Adipocyte (in vitro differentiated cells): ENCODE measurements at regions not wholly inside any gene's neighbourhood (a gene's known extent, or its start where the extent isn't known, plus 50 kb on each side); places are given as distances from the start of the nearest gene placed in this dataset.

Experiments used
- DNase-seq: peaks from one replicate; pipeline ENCODE4 v3.0.0-alpha.2; 2015; ENCODE audit warnings: low read depth
- H3K27me3 ChIP-seq: replicated peaks from 2 replicates; pipeline ENCODE4 v1.7.0; 2013; ENCODE audit warnings: mild to moderate bottlenecking, low read length, moderate library complexity; ENCODE audit not compliant: control insufficient read depth, insufficient read depth
- H3K36me3 ChIP-seq: 2 replicates; pipeline ENCODE4 v1.7.0; 2013; ENCODE audit warnings: low read length, mild to moderate bottlenecking, moderate library complexity; ENCODE audit not compliant: control insufficient read depth, insufficient read depth, severe bottlenecking
- H3K4me1 ChIP-seq: 2 replicates; pipeline ENCODE4 v1.7.0; 2013; ENCODE audit warnings: mild to moderate bottlenecking, low read length, moderate library complexity; ENCODE audit not compliant: control insufficient read depth, insufficient read depth
- H3K4me3 ChIP-seq: 2 replicates; pipeline ENCODE4 v1.7.0; 2013; ENCODE audit warnings: mild to moderate bottlenecking, low read length, moderate library complexity
- H3K9ac ChIP-seq: 2 replicates; pipeline ENCODE4 v1.7.0; 2013; ENCODE audit warnings: mild to moderate bottlenecking, low read length, moderate library complexity
- H3K9me3 ChIP-seq: 2 replicates; pipeline ENCODE4 v1.7.0; 2013; ENCODE audit warnings: mild to moderate bottlenecking, low read length, moderate library complexity; ENCODE audit not compliant: control insufficient read depth

GRCh38 chr11:115684699-115685098 lies 180.5 kb upstream of the CADM1 start:
- no peaks in the 10 kb centered on the region for H3K9me3 ChIP-seq
- H3K36me3 ChIP-seq, result no peaks in the 10 kb centered on the region
- no peak overlapping the region for H3K4me3 ChIP-seq
- H3K9ac ChIP-seq, result no peak overlapping the region
- no peak for DNase-seq
- peaks cover 11% of the 10 kb centered on the region for H3K27me3 ChIP-seq
- H3K4me1 ChIP-seq, result no peaks in the 10 kb centered on the region

- Histone ChIP-seq H3K4me1 (no peaks in the 10 kb centered on the region), H3K9me3 (no peaks in the 10 kb centered on the region), H3K36me3 (no peaks in the 10 kb centered on the region)
Measured at GRCh38 chr11:115684135-115684534, 179.9 kb upstream of the CADM1 start.

GRCh38 chr11:115682888-115683287 lies 178.7 kb upstream of the CADM1 start:
- no peak overlapping the region for H3K4me3 ChIP-seq
- H3K9me3 ChIP-seq, result no peaks in the 10 kb centered on the region
- H3K27me3 ChIP-seq, result peaks cover 14% of the 10 kb centered on the region
- peaks cover 1% of the 10 kb centered on the region for H3K4me1 ChIP-seq
- H3K36me3 ChIP-seq, result no peaks in the 10 kb centered on the region
- DNase-seq, result no peak
- no peak overlapping the region for H3K9ac ChIP-seq

More at GRCh38 chr11:115684135-115684534, 179.9 kb upstream of the CADM1 start:
- Histone ChIP-seq H3K27me3 (peaks cover 11% of the 10 kb centered on the region), H3K4me3 (no peak overlapping the region), H3K9ac (no peak overlapping the region)
- no peak for DNase-seq

- no peaks in the 10 kb centered on the region for H3K9me3 ChIP-seq
- no peaks in the 10 kb centered on the region for H3K36me3 ChIP-seq
- no peak for DNase-seq
Measured at GRCh38 chr11:115682101-115682500, 177.9 kb upstream of the CADM1 start.

GRCh38 chr11:115679945-115680344 lies 175.7 kb upstream of the CADM1 start:
- Histone ChIP-seq H3K4me1 (peaks cover 6% of the 10 kb centered on the region), H3K27me3 (peaks cover 7% of the 10 kb centered on the region), H3K9me3 (no peaks in the 10 kb centered on the region), H3K9ac (no peak overlapping the region), H3K36me3 (no peaks in the 10 kb centered on the region), H3K4me3 (no peak overlapping the region)
- DNase-seq, result no peak

More at GRCh38 chr11:115682101-115682500, 177.9 kb upstream of the CADM1 start:
- Histone ChIP-seq H3K4me1 (peaks cover 6% of the 10 kb centered on the region), H3K4me3 (no peak overlapping the region), H3K9ac (no peak overlapping the region), H3K27me3 (peaks cover 7% of the 10 kb centered on the region)

- H3K9ac ChIP-seq, result no peak overlapping the region
- H3K27me3 ChIP-seq, result peaks cover 7% of the 10 kb centered on the region
- H3K4me1 ChIP-seq, result peaks cover 6% of the 10 kb centered on the region
- DNase-seq, result no peak
- H3K9me3 ChIP-seq, result no peaks in the 10 kb centered on the region
- H3K4me3 ChIP-seq, result no peak overlapping the region
- H3K36me3 ChIP-seq, result no peaks in the 10 kb centered on the region
Measured at GRCh38 chr11:115678942-115679341, 174.7 kb upstream of the CADM1 start.

- DNase-seq, result no peak
- Histone ChIP-seq H3K9me3 (no peaks in the 10 kb centered on the region), H3K36me3 (no peaks in the 10 kb centered on the region), H3K27me3 (peaks cover 7% of the 10 kb centered on the region), H3K4me1 (peaks cover 15% of the 10 kb centered on the region), H3K4me3 (no peak overlapping the region), H3K9ac (no peak overlapping the region)
Measured at GRCh38 chr11:115677190-115677589, 173.0 kb upstream of the CADM1 start.

- H3K4me1 ChIP-seq, result peaks cover 15% of the 10 kb centered on the region
- no peaks in the 10 kb centered on the region for H3K36me3 ChIP-seq
- H3K9me3 ChIP-seq, result no peaks in the 10 kb centered on the region
- H3K27me3 ChIP-seq, result peaks cover 7% of the 10 kb centered on the region
- H3K9ac ChIP-seq, result no peak overlapping the region
- DNase-seq, result peak; percentile 57
- no peak overlapping the region for H3K4me3 ChIP-seq
Measured at GRCh38 chr11:115676768-115677167, 172.6 kb upstream of the CADM1 start.

GRCh38 chr11:115676206-115676605 lies 172.0 kb upstream of the CADM1 start:
- Histone ChIP-seq H3K9me3 (no peaks in the 10 kb centered on the region), H3K9ac (no peak overlapping the region), H3K36me3 (no peaks in the 10 kb centered on the region), H3K27me3 (peaks cover 7% of the 10 kb centered on the region), H3K4me3 (no peak overlapping the region), H3K4me1 (peaks cover 15% of the 10 kb centered on the region)
- DNase-seq, result no peak

- Histone ChIP-seq H3K4me3 (no peak overlapping the region), H3K27me3 (peaks cover 11% of the 10 kb centered on the region), H3K9me3 (no peaks in the 10 kb centered on the region), H3K4me1 (peaks cover 15% of the 10 kb centered on the region), H3K36me3 (no peaks in the 10 kb centered on the region), H3K9ac (no peak overlapping the region)
- DNase-seq, result no peak
Measured at GRCh38 chr11:115674937-115675544, 170.8 kb upstream of the CADM1 start.

- H3K27me3 ChIP-seq, result peaks cover 12% of the 10 kb centered on the region
- no peak for DNase-seq
- H3K36me3 ChIP-seq, result no peaks in the 10 kb centered on the region
- peaks cover 15% of the 10 kb centered on the region for H3K4me1 ChIP-seq
- no peak overlapping the region for H3K4me3 ChIP-seq
- no peak overlapping the region for H3K9ac ChIP-seq
- no peaks in the 10 kb centered on the region for H3K9me3 ChIP-seq
Measured at GRCh38 chr11:115674176-115674936, 170.1 kb upstream of the CADM1 start.
